ENCODE measurements at regions not wholly inside any gene's neighbourhood (a gene's known extent, or its start where the extent isn't known, plus 50 kb on each side); places are given as distances from the start of the nearest gene placed in this dataset.
"Not testable (repeated sequence)": the region's sequence is repeated elsewhere in the genome, so short reads cannot be mapped to it uniquely, and the experiment has no call there.

DNA sequence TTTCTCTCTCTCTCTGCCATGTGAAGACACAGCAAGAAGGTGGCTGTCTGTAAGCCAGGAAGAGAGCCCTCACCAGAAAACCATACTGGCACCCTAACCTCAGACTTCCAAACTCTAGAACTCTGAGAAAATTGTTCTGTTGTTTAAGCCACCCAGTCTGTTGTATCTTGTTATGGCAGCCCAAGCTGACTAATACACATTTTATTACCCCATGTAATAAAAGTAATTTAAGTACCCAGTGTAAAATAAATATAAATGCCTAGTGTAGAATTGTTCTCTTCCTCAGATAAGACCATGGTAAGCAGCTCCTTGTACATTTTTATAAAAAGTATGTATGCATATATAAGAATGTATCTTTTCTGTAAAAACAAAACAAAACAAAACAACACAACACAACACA, 119.7 kb downstream of the DTL start:
- no peaks in the 10 kb centered on the region for H3K4me1 ChIP-seq (ENCODE audit: control insufficient read depth, insufficient read depth, low read length)
- H3K27me3 ChIP-seq (ENCODE audit: control insufficient read depth, insufficient read depth, low read length) = no peaks in the 10 kb centered on the region
- no peaks in the 10 kb centered on the region for H3K9me3 ChIP-seq (ENCODE audit: control insufficient read depth, insufficient read depth, low read length)
- H3K4me3 ChIP-seq (ENCODE audit: low read depth, low read length) = no peak overlapping the region
- H3K9ac ChIP-seq (ENCODE audit: low read depth, low read length) = no peak overlapping the region
- no peaks in the 10 kb centered on the region for H3K36me3 ChIP-seq (ENCODE audit: control insufficient read depth, insufficient read depth, low read length)

DNA sequence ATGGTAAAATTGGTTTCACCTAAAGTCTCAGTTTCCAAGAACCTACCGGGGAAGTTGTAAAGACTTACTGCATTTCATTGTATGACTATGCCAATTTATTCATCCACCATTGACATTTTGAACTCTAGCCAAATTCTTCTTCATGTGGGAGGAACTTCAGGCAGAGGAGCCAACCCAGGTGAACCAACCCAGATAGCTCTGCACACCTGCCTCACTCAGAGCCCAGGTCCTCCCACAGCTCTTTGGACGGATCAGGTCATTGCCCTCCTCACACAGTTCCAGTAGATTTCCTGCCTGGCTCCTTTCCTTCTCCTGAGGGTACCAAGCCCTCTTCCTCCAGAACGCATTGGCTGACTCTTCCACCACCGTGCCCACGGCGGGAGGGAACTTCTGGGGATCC, 121.7 kb downstream of the DTL start:
- H3K9ac ChIP-seq (ENCODE audit: low read depth, low read length) = no peak overlapping the region

DNA sequence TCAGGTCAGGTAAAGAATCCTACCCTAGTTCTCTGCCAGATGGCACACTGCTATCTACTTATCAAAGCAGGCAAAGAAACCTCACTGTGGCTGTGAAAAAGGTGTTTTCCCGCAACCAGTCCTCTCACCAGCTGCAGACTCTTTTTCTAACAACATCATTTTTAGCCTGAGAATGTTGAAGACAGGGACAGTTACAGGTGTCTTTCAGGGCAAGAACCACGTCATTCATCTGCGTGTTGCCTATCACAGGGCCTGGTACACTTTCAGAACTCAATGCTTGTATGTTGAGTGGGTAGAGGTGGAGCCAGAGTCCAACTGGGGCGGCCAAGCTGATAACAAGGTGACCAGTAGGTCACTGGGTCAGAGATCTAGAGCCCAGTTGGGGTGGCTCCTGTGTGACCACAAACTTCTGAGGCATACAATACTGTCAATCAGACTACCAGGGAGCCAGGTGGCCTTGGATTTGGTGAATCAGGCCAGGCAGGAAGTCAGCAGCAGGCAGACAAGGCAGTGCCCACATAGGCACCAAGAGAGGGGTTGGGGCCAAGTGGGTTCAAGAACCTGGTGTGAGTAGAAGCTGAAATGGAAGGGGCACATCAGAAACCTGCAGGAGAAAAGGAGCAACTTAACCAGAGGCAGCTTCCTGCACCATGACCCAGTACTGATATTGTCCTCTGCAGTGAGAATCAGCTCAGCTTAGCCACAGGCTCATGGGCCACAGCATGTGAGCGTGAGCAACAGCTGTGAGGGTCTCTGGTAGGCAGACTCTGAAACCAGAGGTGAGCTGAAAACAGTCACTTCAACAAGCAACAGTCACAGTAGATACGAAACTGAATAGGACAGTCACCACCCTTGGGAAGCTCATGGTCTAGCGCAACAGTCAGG, 123.6 kb downstream of the DTL start:
- H3K4me3 ChIP-seq (ENCODE audit: low read depth, low read length) = no peak overlapping the region
- no peaks in the 10 kb centered on the region for H3K4me1 ChIP-seq (ENCODE audit: control insufficient read depth, insufficient read depth, low read length)
- H3K36me3 ChIP-seq (ENCODE audit: control insufficient read depth, insufficient read depth, low read length) = no peaks in the 10 kb centered on the region
- no peaks in the 10 kb centered on the region for H3K27me3 ChIP-seq (ENCODE audit: control insufficient read depth, insufficient read depth, low read length)
- no peaks in the 10 kb centered on the region for H3K9me3 ChIP-seq (ENCODE audit: control insufficient read depth, insufficient read depth, low read length)
- H3K9ac ChIP-seq (ENCODE audit: low read depth, low read length) = peak overlapping the region; percentile 16

More for the DNA sequence above, 121.7 kb downstream of the DTL start:
- no peaks in the 10 kb centered on the region for H3K4me1 ChIP-seq (ENCODE audit: control insufficient read depth, insufficient read depth, low read length)
- H3K36me3 ChIP-seq (ENCODE audit: control insufficient read depth, insufficient read depth, low read length) = no peaks in the 10 kb centered on the region
- H3K9me3 ChIP-seq (ENCODE audit: control insufficient read depth, insufficient read depth, low read length) = no peaks in the 10 kb centered on the region
- no peak overlapping the region for H3K4me3 ChIP-seq (ENCODE audit: low read depth, low read length)
- no peaks in the 10 kb centered on the region for H3K27me3 ChIP-seq (ENCODE audit: control insufficient read depth, insufficient read depth, low read length)

DNA sequence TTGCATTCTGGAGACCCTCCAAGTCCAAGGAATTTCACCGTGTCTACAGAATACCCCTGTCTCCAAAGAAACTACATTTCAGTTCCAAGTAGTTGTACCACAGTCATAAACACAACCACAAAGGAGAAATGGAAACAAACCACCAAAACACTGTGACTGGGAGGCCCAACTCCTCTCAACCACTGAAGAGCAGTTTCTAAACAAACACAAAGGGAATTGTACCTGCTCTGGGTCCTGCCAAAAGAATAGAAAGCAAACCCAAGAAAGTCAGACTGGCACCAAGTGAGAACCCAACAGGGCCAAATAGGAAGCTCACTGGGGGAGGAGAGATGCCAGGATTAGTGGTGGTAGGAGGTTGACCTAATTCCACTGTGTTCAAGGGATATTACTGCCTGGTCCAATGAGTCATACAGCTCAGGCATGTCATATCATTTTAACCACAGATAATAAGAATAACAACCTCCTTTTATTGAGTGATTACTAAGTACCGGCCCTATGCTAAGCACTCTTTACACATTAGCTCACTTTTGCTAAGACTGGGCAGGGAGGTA, 123.9 kb upstream of the PPP2R5A start:
- H3K4me1 ChIP-seq (ENCODE audit: control insufficient read depth, insufficient read depth, low read length) = no peaks in the 10 kb centered on the region
- H3K4me3 ChIP-seq (ENCODE audit: low read depth, low read length) = no peak overlapping the region
- H3K36me3 ChIP-seq (ENCODE audit: control insufficient read depth, insufficient read depth, low read length) = no peaks in the 10 kb centered on the region
- H3K9ac ChIP-seq (ENCODE audit: low read depth, low read length) = no peak overlapping the region
- H3K9me3 ChIP-seq (ENCODE audit: control insufficient read depth, insufficient read depth, low read length) = no peaks in the 10 kb centered on the region
- H3K27me3 ChIP-seq (ENCODE audit: control insufficient read depth, insufficient read depth, low read length) = no peaks in the 10 kb centered on the region

DNA sequence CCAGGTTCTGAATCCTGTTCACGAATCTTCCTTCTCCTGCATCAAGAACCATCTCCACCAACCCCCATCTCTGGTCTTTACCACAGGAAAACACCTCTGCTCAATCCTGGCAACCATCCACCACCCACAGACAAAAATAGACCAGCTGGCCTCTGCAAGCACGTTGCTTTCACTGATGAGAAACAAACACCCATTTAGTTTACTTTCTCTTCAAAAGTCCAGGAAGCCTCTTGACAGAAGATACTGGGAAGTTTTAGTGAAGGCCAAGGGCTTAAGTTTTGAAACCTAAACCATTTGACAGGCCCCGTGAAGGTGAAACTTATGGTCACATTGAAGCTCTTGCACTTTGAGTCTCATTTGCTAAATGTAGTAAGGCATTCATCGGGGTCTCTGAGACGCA, 122.6 kb upstream of the PPP2R5A start:
- no peak overlapping the region for H3K9ac ChIP-seq (ENCODE audit: low read depth, low read length)
- no peaks in the 10 kb centered on the region for H3K4me1 ChIP-seq (ENCODE audit: control insufficient read depth, insufficient read depth, low read length)
- H3K9me3 ChIP-seq (ENCODE audit: control insufficient read depth, insufficient read depth, low read length) = no peaks in the 10 kb centered on the region
- no peak overlapping the region for H3K4me3 ChIP-seq (ENCODE audit: low read depth, low read length)
- H3K27me3 ChIP-seq (ENCODE audit: control insufficient read depth, insufficient read depth, low read length) = no peaks in the 10 kb centered on the region
- H3K36me3 ChIP-seq (ENCODE audit: control insufficient read depth, insufficient read depth, low read length) = no peaks in the 10 kb centered on the region

DNA sequence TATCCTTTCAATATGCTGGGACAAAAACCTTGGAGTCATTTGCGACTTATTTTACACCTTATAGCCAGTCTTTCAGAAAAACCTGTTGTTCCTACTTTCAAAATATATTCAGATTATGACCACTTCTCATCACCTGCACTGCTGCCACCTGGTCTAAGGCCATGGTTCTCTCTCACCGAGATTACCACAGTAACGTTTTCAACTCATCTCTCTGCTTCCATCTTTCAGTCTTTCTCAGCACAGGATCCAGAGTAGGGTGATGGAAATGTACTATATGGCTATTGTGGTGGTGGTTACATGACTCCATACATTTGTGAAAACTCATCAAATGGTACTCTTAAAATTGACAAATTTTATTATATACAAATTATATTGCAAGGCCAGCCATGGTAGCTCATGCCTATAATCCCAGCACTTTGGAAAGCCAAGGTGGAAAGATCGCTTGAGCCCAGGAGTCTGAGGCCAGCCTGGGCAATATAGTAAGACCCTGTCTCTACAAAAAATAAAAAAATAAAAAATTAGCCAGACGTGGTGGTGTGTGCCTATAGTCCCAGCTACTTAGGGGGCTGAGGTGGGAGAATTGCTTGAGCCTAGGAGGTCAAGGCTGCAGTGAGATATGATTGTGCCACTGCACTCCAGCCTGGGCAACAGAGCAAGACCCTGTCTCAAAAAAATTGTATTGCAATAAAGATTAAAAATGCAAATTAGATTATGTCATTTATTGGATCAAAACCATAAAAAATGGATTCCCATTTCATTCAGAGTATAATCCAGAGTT, 120.9 kb upstream of the PPP2R5A start:
- Histone ChIP-seq H3K4me3 (ENCODE audit: low read depth, low read length) (no peak overlapping the region), H3K36me3 (ENCODE audit: control insufficient read depth, insufficient read depth, low read length) (no peaks in the 10 kb centered on the region), H3K27me3 (ENCODE audit: control insufficient read depth, insufficient read depth, low read length) (no peaks in the 10 kb centered on the region), H3K9ac (ENCODE audit: low read depth, low read length) (no peak overlapping the region), H3K9me3 (ENCODE audit: control insufficient read depth, insufficient read depth, low read length) (no peaks in the 10 kb centered on the region), H3K4me1 (ENCODE audit: control insufficient read depth, insufficient read depth, low read length) (no peaks in the 10 kb centered on the region)

DNA sequence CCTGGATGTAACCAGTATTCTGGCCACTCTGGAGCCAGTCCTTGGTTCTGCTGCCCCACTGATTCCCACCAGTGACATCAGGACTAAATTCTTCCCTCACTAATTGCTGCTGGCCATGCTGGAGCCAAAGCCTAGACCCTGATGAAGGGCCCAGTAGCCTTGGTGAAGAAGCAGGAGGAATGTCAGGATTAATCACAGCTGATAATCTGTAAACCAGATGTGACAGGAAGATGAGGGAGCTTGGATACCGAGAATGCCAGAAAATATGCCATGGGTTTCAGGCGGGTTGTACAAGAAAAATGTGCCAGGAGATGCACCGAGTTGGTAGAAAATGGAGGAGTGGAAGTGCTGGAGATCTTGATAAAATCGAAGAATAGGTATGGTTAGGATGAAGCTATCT, 119.0 kb upstream of the PPP2R5A start:
- H3K27me3 ChIP-seq (ENCODE audit: control insufficient read depth, insufficient read depth, low read length) = no peaks in the 10 kb centered on the region
- H3K9me3 ChIP-seq (ENCODE audit: control insufficient read depth, insufficient read depth, low read length) = no peaks in the 10 kb centered on the region
- H3K4me3 ChIP-seq (ENCODE audit: low read depth, low read length) = no peak overlapping the region
- no peaks in the 10 kb centered on the region for H3K36me3 ChIP-seq (ENCODE audit: control insufficient read depth, insufficient read depth, low read length)
- no peaks in the 10 kb centered on the region for H3K4me1 ChIP-seq (ENCODE audit: control insufficient read depth, insufficient read depth, low read length)
- H3K9ac ChIP-seq (ENCODE audit: low read depth, low read length) = no peak overlapping the region

DNA sequence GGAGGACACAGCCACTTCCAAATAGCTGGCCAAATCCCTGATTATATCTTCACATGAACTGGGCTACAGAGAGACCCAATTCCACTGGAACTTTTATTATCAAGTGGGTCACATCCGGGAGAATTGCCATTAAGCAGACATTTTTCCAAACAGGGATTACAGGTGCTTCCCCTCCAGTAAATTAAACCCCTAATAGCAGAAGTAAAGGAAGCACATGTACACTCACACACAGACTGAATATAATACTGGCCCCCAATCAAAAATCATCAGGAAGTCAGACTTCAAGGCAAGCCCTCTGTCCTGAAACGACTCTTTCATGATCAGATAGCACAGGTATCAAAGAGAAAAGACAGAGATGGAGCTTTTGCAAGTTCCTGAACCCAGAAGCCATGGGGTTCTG, 118.6 kb upstream of the PPP2R5A start:
- H3K27me3 ChIP-seq (ENCODE audit: control insufficient read depth, insufficient read depth, low read length) = no peaks in the 10 kb centered on the region
- H3K9me3 ChIP-seq (ENCODE audit: control insufficient read depth, insufficient read depth, low read length) = no peaks in the 10 kb centered on the region
- no peaks in the 10 kb centered on the region for H3K36me3 ChIP-seq (ENCODE audit: control insufficient read depth, insufficient read depth, low read length)
- no peak overlapping the region for H3K9ac ChIP-seq (ENCODE audit: low read depth, low read length)
- H3K4me3 ChIP-seq (ENCODE audit: low read depth, low read length) = no peak overlapping the region
- no peaks in the 10 kb centered on the region for H3K4me1 ChIP-seq (ENCODE audit: control insufficient read depth, insufficient read depth, low read length)

DNA sequence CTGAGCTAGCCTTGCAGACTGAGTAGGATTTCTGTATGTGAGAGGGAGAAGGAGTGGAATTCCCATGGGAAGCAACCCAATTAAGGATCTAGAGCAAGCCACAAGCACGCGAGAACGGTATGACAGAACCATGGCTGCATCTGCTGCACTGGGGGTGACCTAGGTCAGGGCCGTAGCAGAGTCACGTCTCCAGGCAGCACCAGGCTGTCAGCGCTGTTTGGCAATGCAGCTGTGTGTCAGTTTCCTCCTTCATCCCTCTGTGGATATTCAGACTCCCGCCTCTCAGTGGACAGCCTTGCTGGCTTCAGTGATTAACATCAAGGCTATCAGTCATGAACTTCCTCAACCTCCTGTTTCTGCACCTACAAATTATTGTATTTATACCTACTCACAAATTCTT, 118.1 kb upstream of the PPP2R5A start:
- Histone ChIP-seq H3K4me3 (ENCODE audit: low read depth, low read length) (no peak overlapping the region), H3K9me3 (ENCODE audit: control insufficient read depth, insufficient read depth, low read length) (no peaks in the 10 kb centered on the region), H3K4me1 (ENCODE audit: control insufficient read depth, insufficient read depth, low read length) (no peaks in the 10 kb centered on the region), H3K27me3 (ENCODE audit: control insufficient read depth, insufficient read depth, low read length) (no peaks in the 10 kb centered on the region), H3K36me3 (ENCODE audit: control insufficient read depth, insufficient read depth, low read length) (no peaks in the 10 kb centered on the region), H3K9ac (ENCODE audit: low read depth, low read length) (no peak overlapping the region)

DNA sequence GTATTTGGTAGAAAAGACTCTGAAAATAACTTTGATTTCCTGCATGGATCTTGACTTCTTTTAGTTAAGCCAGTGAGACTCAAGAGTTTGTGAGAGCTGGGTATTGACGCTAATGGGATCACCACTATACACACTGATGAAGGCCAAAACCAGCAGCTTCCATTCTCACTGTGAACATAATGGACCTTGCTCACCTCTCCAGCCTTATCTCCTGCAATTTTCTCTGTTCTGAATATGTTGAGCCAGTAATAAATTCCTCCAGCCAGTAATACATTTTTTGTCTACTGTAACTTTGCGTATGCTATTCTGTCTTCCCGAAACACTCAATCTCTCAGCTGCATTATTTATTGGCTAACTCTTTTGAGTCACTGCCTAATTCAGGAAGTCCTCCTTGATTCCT, 111.6 kb upstream of the PPP2R5A start:
- Histone ChIP-seq H3K36me3 (ENCODE audit: control insufficient read depth, insufficient read depth, low read length) (no peaks in the 10 kb centered on the region), H3K4me3 (ENCODE audit: low read depth, low read length) (no peak overlapping the region), H3K27me3 (ENCODE audit: control insufficient read depth, insufficient read depth, low read length) (no peaks in the 10 kb centered on the region), H3K9ac (ENCODE audit: low read depth, low read length) (no peak overlapping the region), H3K9me3 (ENCODE audit: control insufficient read depth, insufficient read depth, low read length) (no peaks in the 10 kb centered on the region), H3K4me1 (ENCODE audit: control insufficient read depth, insufficient read depth, low read length) (no peaks in the 10 kb centered on the region)

DNA sequence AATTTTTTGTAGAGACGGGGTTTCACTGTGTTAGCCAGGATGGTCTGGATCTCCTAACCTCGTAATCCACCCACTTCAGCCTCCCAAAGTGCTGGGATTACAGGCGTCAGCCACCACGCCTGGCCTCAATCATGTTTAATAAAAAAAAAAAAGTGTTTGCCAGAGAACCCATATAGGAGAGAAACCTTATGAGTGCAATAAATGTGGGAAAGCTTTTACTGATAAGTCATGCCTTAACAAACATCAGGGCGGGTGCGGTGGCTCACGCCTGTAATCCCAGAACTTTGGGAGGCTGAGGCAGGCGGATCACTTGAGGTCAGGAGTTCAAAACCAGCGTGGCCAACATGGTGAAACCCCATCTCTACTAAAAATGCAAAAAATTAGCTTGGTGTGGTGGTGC, 110.9 kb upstream of the PPP2R5A start:
- H3K27me3 ChIP-seq (ENCODE audit: control insufficient read depth, insufficient read depth, low read length); H3K9me3 ChIP-seq (ENCODE audit: control insufficient read depth, insufficient read depth, low read length); H3K9ac ChIP-seq (ENCODE audit: low read depth, low read length); H3K4me1 ChIP-seq (ENCODE audit: control insufficient read depth, insufficient read depth, low read length); H3K36me3 ChIP-seq (ENCODE audit: control insufficient read depth, insufficient read depth, low read length); H3K4me3 ChIP-seq (ENCODE audit: low read depth, low read length): not testable (repeated sequence)

DNA sequence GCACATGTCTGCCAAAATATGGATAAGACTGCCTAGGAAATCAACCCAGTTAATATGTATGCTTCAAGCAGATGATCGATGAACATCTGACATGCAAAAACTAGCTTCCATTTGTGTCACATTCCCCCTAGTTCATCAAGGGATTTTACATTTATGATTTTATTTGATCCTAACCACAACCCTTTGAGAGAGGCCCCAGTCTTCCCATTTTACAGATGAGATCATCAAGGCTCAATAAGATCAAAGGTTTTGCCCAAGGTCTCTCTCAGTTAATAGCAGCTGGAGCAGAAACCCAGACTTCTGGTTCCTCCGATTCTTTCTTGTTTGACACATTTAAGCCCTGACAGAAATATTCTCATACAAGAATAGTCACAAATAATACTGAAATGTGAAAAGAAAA, 107.7 kb upstream of the PPP2R5A start:
- H3K4me1 ChIP-seq (ENCODE audit: control insufficient read depth, insufficient read depth, low read length) = no peaks in the 10 kb centered on the region
- no peaks in the 10 kb centered on the region for H3K9me3 ChIP-seq (ENCODE audit: control insufficient read depth, insufficient read depth, low read length)
- no peak overlapping the region for H3K9ac ChIP-seq (ENCODE audit: low read depth, low read length)
- no peaks in the 10 kb centered on the region for H3K36me3 ChIP-seq (ENCODE audit: control insufficient read depth, insufficient read depth, low read length)
- H3K4me3 ChIP-seq (ENCODE audit: low read depth, low read length) = no peak overlapping the region
- no peaks in the 10 kb centered on the region for H3K27me3 ChIP-seq (ENCODE audit: control insufficient read depth, insufficient read depth, low read length)
